ENCODE measurements at regions not wholly inside any gene's neighbourhood (a gene's known extent, or its start where the extent isn't known, plus 50 kb on each side); places are given as distances from the start of the nearest gene placed in this dataset.

- intact Hi-C loops (cut with DNase I): no loop called here
- Histone ChIP-seq H3K36me3 (ENCODE audit: control insufficient read depth in 2 of 3, insufficient read depth in 3 of 3, low read length in 3 of 3) (no peaks in the 10 kb centered on the region), H3K4me1 (ENCODE audit: control insufficient read depth in 2 of 3, insufficient read depth in 2 of 3, low read depth in 1 of 3, low read length in 3 of 3) (no peaks in the 10 kb centered on the region), H3K9ac (ENCODE audit: low read length in 3 of 3) (no peak overlapping the region), H3K27me3 (ENCODE audit: control insufficient read depth, insufficient read depth, low read length) (no peaks in the 10 kb centered on the region), H3K4me3 (ENCODE audit: low read length in 3 of 3) (no peak overlapping the region), H3K9me3 (ENCODE audit: control insufficient read depth in 2 of 3, insufficient read depth in 1 of 3, low read length in 3 of 3) (peaks cover 0 to 2% (median 0%) of the 10 kb centered on the region in 3 donors), H3K27ac (ENCODE audit: low read depth in 2 of 2, low read length in 2 of 2) (no peak overlapping the region)
- FAIRE-seq: no peak
- TF ChIP-seq, protein P1, sequence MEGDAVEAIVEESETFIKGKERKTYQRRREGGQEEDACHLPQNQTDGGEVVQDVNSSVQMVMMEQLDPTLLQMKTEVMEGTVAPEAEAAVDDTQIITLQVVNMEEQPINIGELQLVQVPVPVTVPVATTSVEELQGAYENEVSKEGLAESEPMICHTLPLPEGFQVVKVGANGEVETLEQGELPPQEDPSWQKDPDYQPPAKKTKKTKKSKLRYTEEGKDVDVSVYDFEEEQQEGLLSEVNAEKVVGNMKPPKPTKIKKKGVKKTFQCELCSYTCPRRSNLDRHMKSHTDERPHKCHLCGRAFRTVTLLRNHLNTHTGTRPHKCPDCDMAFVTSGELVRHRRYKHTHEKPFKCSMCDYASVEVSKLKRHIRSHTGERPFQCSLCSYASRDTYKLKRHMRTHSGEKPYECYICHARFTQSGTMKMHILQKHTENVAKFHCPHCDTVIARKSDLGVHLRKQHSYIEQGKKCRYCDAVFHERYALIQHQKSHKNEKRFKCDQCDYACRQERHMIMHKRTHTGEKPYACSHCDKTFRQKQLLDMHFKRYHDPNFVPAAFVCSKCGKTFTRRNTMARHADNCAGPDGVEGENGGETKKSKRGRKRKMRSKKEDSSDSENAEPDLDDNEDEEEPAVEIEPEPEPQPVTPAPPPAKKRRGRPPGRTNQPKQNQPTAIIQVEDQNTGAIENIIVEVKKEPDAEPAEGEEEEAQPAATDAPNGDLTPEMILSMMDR (IDR thresholded peaks at IDR 0.05; ENCODE audit: borderline replicate concordance, extremely low read depth, insufficient read depth): no peak
- no peak for DNase-seq
Measured at GRCh38 chr7:57348646-57349269, 101.2 kb upstream of the ZNF716 start.

DNA sequence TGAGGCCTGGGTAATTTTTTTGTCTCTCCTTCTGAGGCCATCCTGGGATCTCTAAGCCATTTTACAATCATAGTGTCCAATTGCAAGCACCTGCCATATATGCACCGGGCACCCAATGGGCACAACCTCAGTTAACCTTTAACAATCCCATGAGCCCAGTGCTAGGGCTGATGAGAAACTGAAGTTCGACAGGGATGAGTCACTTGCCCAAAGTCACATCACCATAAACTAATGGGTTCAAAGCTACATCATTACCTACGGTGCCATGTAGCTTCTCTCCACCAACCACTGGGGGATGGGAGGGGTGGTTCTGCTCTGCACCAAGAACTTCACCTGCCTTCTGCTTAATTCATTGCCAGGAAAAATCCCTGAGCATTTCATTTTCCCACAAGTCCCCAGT lies 95.8 kb upstream of the ZNF716 start:
- FAIRE-seq (no peak), DNase-seq (no peak)
- TF ChIP-seq, protein P1 (IDR thresholded peaks at IDR 0.05; ENCODE audit: borderline replicate concordance, extremely low read depth, insufficient read depth): no peak
- Histone ChIP-seq H3K4me1 (ENCODE audit: control insufficient read depth in 2 of 3, insufficient read depth in 2 of 3, low read depth in 1 of 3, low read length in 3 of 3) (no peaks in the 10 kb centered on the region), H3K27me3 (ENCODE audit: control insufficient read depth, insufficient read depth, low read length) (no peaks in the 10 kb centered on the region), H3K36me3 (ENCODE audit: control insufficient read depth in 2 of 3, insufficient read depth in 3 of 3, low read length in 3 of 3) (no peaks in the 10 kb centered on the region), H3K9ac (ENCODE audit: low read length in 3 of 3) (no peak overlapping the region), H3K27ac (ENCODE audit: low read depth in 2 of 2, low read length in 2 of 2) (no peak overlapping the region), H3K4me3 (ENCODE audit: low read length in 3 of 3) (no peak overlapping the region), H3K9me3 (ENCODE audit: control insufficient read depth in 2 of 3, insufficient read depth in 1 of 3, low read length in 3 of 3) (peaks cover 0 to 2% (median 0%) of the 10 kb centered on the region in 3 donors)
- intact Hi-C loops (cut with DNase I): loop anchor here (10.0 kb wide), 1 partner anchor 61 kb away; no protein-coding TSS in a partner anchor

- FAIRE-seq (no peak), DNase-seq (no peak)
- no peaks in the 10 kb centered on the region for H3K36me3 ChIP-seq (ENCODE audit: control insufficient read depth in 2 of 3, insufficient read depth in 3 of 3, low read length in 3 of 3)
- H3K4me3 ChIP-seq (ENCODE audit: low read length in 3 of 3): no peak overlapping the region
- intact Hi-C loops (cut with DNase I): loop anchor here (10.0 kb wide), 1 partner anchor 60 kb away; no protein-coding TSS in a partner anchor
- peaks cover 0 to 2% (median 0%) of the 10 kb centered on the region in 3 donors for H3K9me3 ChIP-seq (ENCODE audit: control insufficient read depth in 2 of 3, insufficient read depth in 1 of 3, low read length in 3 of 3)
- H3K9ac ChIP-seq (ENCODE audit: low read length in 3 of 3): no peak overlapping the region
- H3K27me3 ChIP-seq (ENCODE audit: control insufficient read depth, insufficient read depth, low read length): no peaks in the 10 kb centered on the region
- H3K27ac ChIP-seq (ENCODE audit: low read depth in 2 of 2, low read length in 2 of 2): no peak overlapping the region
- TF ChIP-seq, protein P1 (IDR thresholded peaks at IDR 0.05; ENCODE audit: borderline replicate concordance, extremely low read depth, insufficient read depth): no peak
- H3K4me1 ChIP-seq (ENCODE audit: control insufficient read depth in 2 of 3, insufficient read depth in 2 of 3, low read depth in 1 of 3, low read length in 3 of 3): no peaks in the 10 kb centered on the region
Measured at GRCh38 chr7:57354679-57355338, 95.2 kb upstream of the ZNF716 start.
